ENCODE measurements at regions not wholly inside any gene's neighbourhood (a gene's known extent, or its start where the extent isn't known, plus 50 kb on each side); places are given as distances from the start of the nearest gene placed in this dataset.
A peak's percentile ranks its signal among the peaks of the same experiment; 100 is the strongest.

GRCh38 chr6:6926856-6927255, 180.9 kb upstream of the RREB1 start:
- DNase-seq (ENCODE audit: low spot score): no peak
- in situ Hi-C loops (cut with MboI; ENCODE audit: low sequenced_read_pairs, unreplicated experiment): no loop called here
- TF ChIP-seq CTCF (IDR thresholded peaks at IDR 0.05; ENCODE audit: borderline replicate concordance, control extremely low read depth, extremely low read depth, insufficient read depth, missing control alignments): no peak

- TF ChIP-seq CTCF (IDR thresholded peaks at IDR 0.05; ENCODE audit: borderline replicate concordance, control extremely low read depth, extremely low read depth, insufficient read depth, missing control alignments): no peak
- in situ Hi-C loops (cut with MboI; ENCODE audit: low sequenced_read_pairs, unreplicated experiment): no loop called here
- peak; percentile 43 for DNase-seq (ENCODE audit: low spot score)
Observed at GRCh38 chr6:6927521-6928361, 180.0 kb upstream of the RREB1 start.

GRCh38 chr6:6930223-6930880, 177.4 kb upstream of the RREB1 start:
- no peak for DNase-seq (ENCODE audit: low spot score)
- in situ Hi-C loops (cut with MboI; ENCODE audit: low sequenced_read_pairs, unreplicated experiment): no loop called here
- no peak for TF ChIP-seq CTCF (IDR thresholded peaks at IDR 0.05; ENCODE audit: borderline replicate concordance, control extremely low read depth, extremely low read depth, insufficient read depth, missing control alignments)

- no peak for TF ChIP-seq CTCF (IDR thresholded peaks at IDR 0.05; ENCODE audit: borderline replicate concordance, control extremely low read depth, extremely low read depth, insufficient read depth, missing control alignments)
- peak; percentile 43 for DNase-seq (ENCODE audit: low spot score)
- in situ Hi-C loops (cut with MboI; ENCODE audit: low sequenced_read_pairs, unreplicated experiment): no loop called here
Observed at GRCh38 chr6:6931071-6932025, 176.4 kb upstream of the RREB1 start.

GRCh38 chr6:6932341-6932740, 175.4 kb upstream of the RREB1 start:
- TF ChIP-seq CTCF (IDR thresholded peaks at IDR 0.05; ENCODE audit: borderline replicate concordance, control extremely low read depth, extremely low read depth, insufficient read depth, missing control alignments): no peak
- in situ Hi-C loops (cut with MboI; ENCODE audit: low sequenced_read_pairs, unreplicated experiment): no loop called here
- DNase-seq (ENCODE audit: low spot score): no peak

GRCh38 chr6:6932968-6933367, 174.8 kb upstream of the RREB1 start:
- DNase-seq (ENCODE audit: low spot score): no peak
- in situ Hi-C loops (cut with MboI; ENCODE audit: low sequenced_read_pairs, unreplicated experiment): no loop called here
- TF ChIP-seq CTCF (IDR thresholded peaks at IDR 0.05; ENCODE audit: borderline replicate concordance, control extremely low read depth, extremely low read depth, insufficient read depth, missing control alignments): no peak

All from GM13976 (cell line).